ENCODE measurements at regions not wholly inside any gene's neighbourhood (a gene's known extent, or its start where the extent isn't known, plus 50 kb on each side); places are given as distances from the start of the nearest gene placed in this dataset.

GRCh38 chr12:75959060-75959459 lies 72.5 kb downstream of the PHLDA1 start:
- Histone ChIP-seq H3K4me3 (no peak overlapping the region), H3K9me3 (no peaks in the 10 kb centered on the region), H3K9ac (ENCODE audit: low read depth in 2 of 2, low read length in 2 of 2) (no peak overlapping the region), H3K36me3 (no peaks in the 10 kb centered on the region), H3K4me1 (peaks cover 5% of the 10 kb centered on the region), H3K27me3 (no peaks in the 10 kb centered on the region), H3K27ac (no peak overlapping the region)
- no peak for TF ChIP-seq CTCF (IDR thresholded peaks at IDR 0.05)
- intact Hi-C loops (cut with DNase I) = no loop called here
- no peak for DNase-seq

- Histone ChIP-seq H3K4me3 (no peak overlapping the region), H3K36me3 (no peaks in the 10 kb centered on the region), H3K27me3 (no peaks in the 10 kb centered on the region), H3K9me3 (no peaks in the 10 kb centered on the region), H3K27ac (no peak overlapping the region), H3K9ac (ENCODE audit: low read depth in 2 of 2, low read length in 2 of 2) (no peak overlapping the region), H3K4me1 (peaks cover 8% of the 10 kb centered on the region)
- no peak for TF ChIP-seq CTCF (IDR thresholded peaks at IDR 0.05)
- intact Hi-C loops (cut with DNase I) = no loop called here
- DNase-seq = no peak
Observed at GRCh38 chr12:75955251-75955650, 76.3 kb downstream of the PHLDA1 start.

GRCh38 chr12:75954749-75955148 lies 76.8 kb downstream of the PHLDA1 start:
- no peak for TF ChIP-seq CTCF (IDR thresholded peaks at IDR 0.05)
- Histone ChIP-seq H3K27me3 (no peaks in the 10 kb centered on the region), H3K4me3 (no peak overlapping the region), H3K4me1 (peaks cover 5% of the 10 kb centered on the region), H3K27ac (no peak overlapping the region), H3K9ac (ENCODE audit: low read depth in 2 of 2, low read length in 2 of 2) (no peak overlapping the region), H3K9me3 (no peaks in the 10 kb centered on the region), H3K36me3 (no peaks in the 10 kb centered on the region)
- no peak for DNase-seq
- intact Hi-C loops (cut with DNase I) = no loop called here

- Histone ChIP-seq H3K9ac (ENCODE audit: low read depth in 2 of 2, low read length in 2 of 2) (no peak overlapping the region), H3K4me3 (no peak overlapping the region), H3K27me3 (no peaks in the 10 kb centered on the region), H3K9me3 (no peaks in the 10 kb centered on the region), H3K4me1 (peaks cover 5% of the 10 kb centered on the region), H3K27ac (no peak overlapping the region), H3K36me3 (no peaks in the 10 kb centered on the region)
- no peak for DNase-seq
- no peak for TF ChIP-seq CTCF (IDR thresholded peaks at IDR 0.05)
- intact Hi-C loops (cut with DNase I) = no loop called here
Observed at GRCh38 chr12:75954041-75954440, 77.5 kb downstream of the PHLDA1 start.

- intact Hi-C loops (cut with DNase I) = no loop called here
- Histone ChIP-seq H3K9me3 (no peaks in the 10 kb centered on the region), H3K4me1 (peaks cover 5% of the 10 kb centered on the region), H3K4me3 (no peak overlapping the region), H3K36me3 (no peaks in the 10 kb centered on the region), H3K27me3 (no peaks in the 10 kb centered on the region), H3K27ac (peak overlapping the region; percentile 18), H3K9ac (ENCODE audit: low read depth in 2 of 2, low read length in 2 of 2) (no peak overlapping the region)
- no peak for DNase-seq
- TF ChIP-seq CTCF (IDR thresholded peaks at IDR 0.05) = no peak
Observed at GRCh38 chr12:75953312-75953906, 78.2 kb downstream of the PHLDA1 start.

Data from colonic mucosa (tissue), 4 donors.